HG03342 (cell line): ENCODE measurements at regions not wholly inside any gene's neighbourhood (a gene's known extent, or its start where the extent isn't known, plus 50 kb on each side); places are given as distances from the start of the nearest gene placed in this dataset.

Experiments
- ATAC-seq: cut with Tn5 transposase; IDR thresholded peaks from one replicate; pipeline ENCODE4 v1.9.1; 2021; ENCODE audit warnings: mild to moderate bottlenecking, moderate library complexity; ENCODE audit not compliant: unreplicated experiment

GRCh38 chr18:39802648-39803229 lies 2152.3 kb upstream of the PIK3C3 start:
- no peak for ATAC-seq

- no peak for ATAC-seq
Observed at GRCh38 chr18:39801848-39802247, 2153.2 kb upstream of the PIK3C3 start.

- no peak for ATAC-seq
Observed at GRCh38 chr18:39801010-39801409, 2154.0 kb upstream of the PIK3C3 start.

GRCh38 chr18:39799006-39799405 lies 2156.0 kb upstream of the PIK3C3 start:
- no peak for ATAC-seq

- no peak for ATAC-seq
Observed at GRCh38 chr18:39796393-39796792, 2158.6 kb upstream of the PIK3C3 start.

GRCh38 chr18:39795350-39795749 lies 2159.7 kb upstream of the PIK3C3 start:
- no peak for ATAC-seq

- ATAC-seq: no peak
Observed at GRCh38 chr18:39793609-39794008, 2161.4 kb upstream of the PIK3C3 start.

- ATAC-seq: no peak
Observed at GRCh38 chr18:39788383-39788782, 2166.7 kb upstream of the PIK3C3 start.

- ATAC-seq: no peak
Observed at GRCh38 chr18:39786477-39786876, 2168.6 kb upstream of the PIK3C3 start.

- no peak for ATAC-seq
Observed at GRCh38 chr18:39784541-39784940, 2170.5 kb upstream of the PIK3C3 start.

GRCh38 chr18:39781565-39781964 lies 2173.5 kb upstream of the PIK3C3 start:
- no peak for ATAC-seq

GRCh38 chr18:39780774-39781173 lies 2174.3 kb upstream of the PIK3C3 start:
- no peak for ATAC-seq

- ATAC-seq: no peak
Observed at GRCh38 chr18:39779926-39780325, 2175.1 kb upstream of the PIK3C3 start.

- no peak for ATAC-seq
Observed at GRCh38 chr18:39776766-39777165, 2178.3 kb upstream of the PIK3C3 start.

- ATAC-seq: no peak
Observed at GRCh38 chr18:39774957-39775598, 2180.0 kb upstream of the PIK3C3 start.

- ATAC-seq: no peak
Observed at GRCh38 chr18:39773646-39774045, 2181.4 kb upstream of the PIK3C3 start.

GRCh38 chr18:39772155-39772919 lies 2182.7 kb upstream of the PIK3C3 start:
- ATAC-seq: no peak

- no peak for ATAC-seq
Observed at GRCh38 chr18:39770399-39770798, 2184.6 kb upstream of the PIK3C3 start.

- ATAC-seq: no peak
Observed at GRCh38 chr18:39764873-39765272, 2190.2 kb upstream of the PIK3C3 start.

- no peak for ATAC-seq
Observed at GRCh38 chr18:39761273-39761672, 2193.8 kb upstream of the PIK3C3 start.

- ATAC-seq: no peak
Observed at GRCh38 chr18:39759926-39760325, 2194.3 kb upstream of the CELF4 start.

GRCh38 chr18:39753178-39753577 lies 2187.6 kb upstream of the CELF4 start:
- no peak for ATAC-seq
